GM12801 (cell line): ENCODE measurements at regions not wholly inside any gene's neighbourhood (a gene's known extent, or its start where the extent isn't known, plus 50 kb on each side); places are given as distances from the start of the nearest gene placed in this dataset.

Experiments
- CTCF ChIP-seq: IDR thresholded peaks from one replicate; pipeline ENCODE4 v1.5.1; 2011; ENCODE audit warnings: control low read depth; ENCODE audit not compliant: insufficient read length; ENCODE audit errors: extremely low read depth

GRCh38 chr16:51550800-51551347 lies 399.8 kb upstream of the SALL1 start:
- no peak for TF ChIP-seq CTCF

- no peak for TF ChIP-seq CTCF
Measured at GRCh38 chr16:51549836-51550235, 398.8 kb upstream of the SALL1 start.

DNA sequence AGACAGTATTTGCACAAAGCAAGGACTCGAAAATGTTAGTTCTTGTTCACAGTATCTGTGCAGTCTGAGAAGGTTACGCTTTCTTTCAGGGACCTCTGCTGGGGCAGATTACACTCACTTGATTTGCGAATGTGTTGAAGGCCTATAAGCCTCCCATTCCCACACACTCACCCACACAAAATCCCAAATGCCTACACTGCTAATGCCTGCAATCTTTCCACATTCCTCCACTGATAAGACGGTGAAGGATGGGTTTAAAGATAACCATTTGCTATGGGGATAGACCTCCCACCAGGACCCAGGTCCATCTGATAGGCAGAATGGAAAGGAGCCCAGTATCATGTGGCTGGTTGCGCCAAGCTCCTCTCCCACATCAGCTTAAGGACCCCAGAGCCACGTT lies 394.9 kb upstream of the SALL1 start:
- no peak for TF ChIP-seq CTCF

- no peak for TF ChIP-seq CTCF
Measured at GRCh38 chr16:51544851-51545467, 393.9 kb upstream of the SALL1 start.

- TF ChIP-seq CTCF = no peak
Measured at GRCh38 chr16:51543971-51544370, 392.9 kb upstream of the SALL1 start.

- no peak for TF ChIP-seq CTCF
Measured at GRCh38 chr16:51542981-51543815, 392.1 kb upstream of the SALL1 start.

GRCh38 chr16:51540259-51540658 lies 389.2 kb upstream of the SALL1 start:
- TF ChIP-seq CTCF = no peak
